ENCODE measurements at regions not wholly inside any gene's neighbourhood (a gene's known extent, or its start where the extent isn't known, plus 50 kb on each side); places are given as distances from the start of the nearest gene placed in this dataset.

GRCh38 chr15:39156166-39156565 lies 424.7 kb upstream of the THBS1 start:
- peak overlapping the region in 1 of 4 donors; percentile 17 for H3K27ac ChIP-seq
- in situ Hi-C loops (cut with MboI; ENCODE audit: low pct_ligation_motif_present in 1 of 4, low pct_unique_long_range_greater_than_20kb in 1 of 4, low sequenced_read_pairs in 3 of 4), result loop anchor here in 1 of 4 donors (25.0 kb wide), 1 partner anchor 406 kb away; no protein-coding TSS in a partner anchor

GRCh38 chr15:39156646-39157250 lies 424.1 kb upstream of the THBS1 start:
- Histone ChIP-seq H3K4me1 (peaks cover 0 to 18% (median 10%) of the 10 kb centered on the region in 4 donors), H3K27ac (peak overlapping the region in 1 of 4 donors; percentile 17), H3K4me3 (no peak overlapping the region), H3K27me3 (no peaks in the 10 kb centered on the region), H3K36me3 (no peaks in the 10 kb centered on the region), H3K9me3 (no peaks in the 10 kb centered on the region)
- no peak for TF ChIP-seq CTCF (IDR thresholded peaks at IDR 0.05)
- TF ChIP-seq POLR2AphosphoS5 (IDR thresholded peaks at IDR 0.05), result no peak
- intact Hi-C loops (cut with DNase I; ENCODE audit: low total_unique reads), result no loop called here
- in situ Hi-C loops (cut with MboI; ENCODE audit: low pct_ligation_motif_present in 1 of 4, low pct_unique_long_range_greater_than_20kb in 1 of 4, low sequenced_read_pairs in 3 of 4), result loop anchor here in 1 of 4 donors (25.0 kb wide), 1 partner anchor 406 kb away; no protein-coding TSS in a partner anchor
- no peak for DNase-seq
- WGBS, 2 donors (ENCODE audit: low coverage in 1 of 2), result 78% methylated on average over 2 of the region's 2 CpGs; no CpG with 5 or more reads in 1 of the 2 donors

More at GRCh38 chr15:39156166-39156565, 424.7 kb upstream of the THBS1 start:
- Histone ChIP-seq H3K4me3 (no peak overlapping the region), H3K9me3 (no peaks in the 10 kb centered on the region), H3K27me3 (no peaks in the 10 kb centered on the region), H3K4me1 (peaks cover 0 to 18% (median 10%) of the 10 kb centered on the region in 4 donors), H3K36me3 (no peaks in the 10 kb centered on the region)
- WGBS, 2 donors (ENCODE audit: low coverage in 1 of 2), result 55 to 100% methylated on average over 1 of the region's 1 CpG
- no peak for TF ChIP-seq POLR2AphosphoS5 (IDR thresholded peaks at IDR 0.05)
- TF ChIP-seq CTCF (IDR thresholded peaks at IDR 0.05), result no peak
- no peak for TF ChIP-seq POLR2A (IDR thresholded peaks at IDR 0.05)
- TF ChIP-seq EP300 (IDR thresholded peaks at IDR 0.05; ENCODE audit: low read depth), result no peak
- DNase-seq, result no peak
- intact Hi-C loops (cut with DNase I; ENCODE audit: low total_unique reads), result no loop called here

GRCh38 chr15:39157882-39158281 lies 423.0 kb upstream of the THBS1 start:
- no peak overlapping the region for H3K27ac ChIP-seq
- H3K36me3 ChIP-seq, result no peaks in the 10 kb centered on the region
- H3K4me1 ChIP-seq, result peaks cover 0 to 18% (median 10%) of the 10 kb centered on the region in 4 donors
- no peak for TF ChIP-seq POLR2A (IDR thresholded peaks at IDR 0.05)
- TF ChIP-seq EP300 (IDR thresholded peaks at IDR 0.05; ENCODE audit: low read depth), result no peak
- H3K27me3 ChIP-seq, result no peaks in the 10 kb centered on the region
- in situ Hi-C loops (cut with MboI; ENCODE audit: low pct_ligation_motif_present in 1 of 4, low pct_unique_long_range_greater_than_20kb in 1 of 4, low sequenced_read_pairs in 3 of 4), result loop anchor here in 1 of 4 donors (25.0 kb wide), 1 partner anchor 404 kb away; no protein-coding TSS in a partner anchor
- H3K9me3 ChIP-seq, result no peaks in the 10 kb centered on the region
- WGBS, 2 donors (ENCODE audit: low coverage in 1 of 2), result 56% methylated on average over 1 of the region's 1 CpG; no CpG with 5 or more reads in 1 of the 2 donors
- no peak overlapping the region for H3K4me3 ChIP-seq
- intact Hi-C loops (cut with DNase I; ENCODE audit: low total_unique reads), result no loop called here
- no peak for DNase-seq

GRCh38 chr15:39159833-39160232 lies 421.0 kb upstream of the THBS1 start:
- peaks cover 0 to 3% (median under 1%) of the 10 kb centered on the region in 4 donors for H3K4me1 ChIP-seq
- H3K36me3 ChIP-seq, result no peaks in the 10 kb centered on the region
- peak overlapping the region in 1 of 4 donors; percentile 1 for H3K27ac ChIP-seq
- DNase-seq, result no peak
- in situ Hi-C loops (cut with MboI; ENCODE audit: low pct_ligation_motif_present in 1 of 4, low pct_unique_long_range_greater_than_20kb in 1 of 4, low sequenced_read_pairs in 3 of 4), result loop anchor here in 1 of 4 donors (25.0 kb wide), 1 partner anchor 402 kb away; no protein-coding TSS in a partner anchor
- TF ChIP-seq CTCF (IDR thresholded peaks at IDR 0.05) (no peak), POLR2AphosphoS5 (IDR thresholded peaks at IDR 0.05) (no peak), POLR2A (IDR thresholded peaks at IDR 0.05) (no peak), EP300 (IDR thresholded peaks at IDR 0.05; ENCODE audit: low read depth) (no peak)
- no peaks in the 10 kb centered on the region for H3K9me3 ChIP-seq
- H3K27me3 ChIP-seq, result no peaks in the 10 kb centered on the region
- intact Hi-C loops (cut with DNase I; ENCODE audit: low total_unique reads), result no loop called here
- H3K4me3 ChIP-seq, result no peak overlapping the region

Measured in transverse colon (tissue), 4 donors.